Smooth muscle cell (in vitro differentiated cells): ENCODE measurements at regions not wholly inside any gene's neighbourhood (a gene's known extent, or its start where the extent isn't known, plus 50 kb on each side); places are given as distances from the start of the nearest gene placed in this dataset.

Experiments
- DNase-seq: peaks from one replicate; lab custom pipeline; 2025; ENCODE audit not compliant: unreplicated experiment; lab: John Stamatoyannopoulos, UW
- H2AFZ ChIP-seq: fragments of 200-600 bp; sonication (generic); 2 replicates; pipeline ENCODE4 v1.6.0; 2016; ENCODE audit warnings: antibody characterized with exemption, low read depth, mild to moderate bottlenecking
- H3F3A ChIP-seq: fragments of 200-600 bp; sonication (generic); 2 replicates; pipeline ENCODE4 v1.6.0; 2017; ENCODE audit warnings: antibody characterized with exemption, low read depth
- H3K27ac ChIP-seq: fragments of 200-600 bp; sonication (generic); 2 replicates; pipeline ENCODE4 v1.5.1; 2016; ENCODE audit warnings: low read depth, mild to moderate bottlenecking
- H3K27me3 ChIP-seq: fragments of 200-600 bp; sonication (generic); 2 replicates; pipeline ENCODE4 v1.6.1; 2016; ENCODE audit warnings: low read depth, mild to moderate bottlenecking
- H3K36me3 ChIP-seq: fragments of 200-600 bp; sonication (generic); 2 replicates; pipeline ENCODE4 v1.5.1; 2016; ENCODE audit warnings: low read depth
- H3K4me1 ChIP-seq: fragments of 200-600 bp; sonication (generic); 2 replicates; pipeline ENCODE4 v1.5.1; 2016; ENCODE audit warnings: low read depth
- H3K4me2 ChIP-seq: fragments of 200-600 bp; sonication (generic); 2 replicates; pipeline ENCODE4 v1.6.0; 2016; ENCODE audit warnings: mild to moderate bottlenecking
- H3K4me3 ChIP-seq: fragments of 200-600 bp; sonication (generic); 2 replicates; pipeline ENCODE4 v1.5.1; 2016; ENCODE audit warnings: mild to moderate bottlenecking
- H3K79me2 ChIP-seq: fragments of 200-600 bp; sonication (generic); 2 replicates; pipeline ENCODE4 v1.6.0; 2016; ENCODE audit warnings: low read depth, mild to moderate bottlenecking
- H3K9ac ChIP-seq: fragments of 200-600 bp; sonication (generic); 2 replicates; pipeline ENCODE4 v1.6.0; 2016; ENCODE audit warnings: low read depth
- H3K9me3 ChIP-seq: fragments of 200-600 bp; sonication (generic); replicated peaks from 2 replicates; pipeline ENCODE4 v1.5.1; 2016; ENCODE audit warnings: low read depth
- H4K20me1 ChIP-seq: fragments of 200-600 bp; sonication (generic); 2 replicates; pipeline ENCODE4 v1.6.0; 2016; ENCODE audit warnings: low read depth
- WGBS: methylation state at CpG from one replicate; pipeline ENCODE4 v1.1.7; 2016; ENCODE audit warnings: low lambda C conversion rate; 5-methylcytosine and 5-hydroxymethylcytosine counted together
- TF ChIP-seq, protein P1 (sequence below): fragments of 200-600 bp; sonication (generic); IDR thresholded peaks from 2 replicates; pipeline ENCODE4 v1.5.1; 2017; ENCODE audit warnings: borderline replicate concordance, mild to moderate bottlenecking, antibody characterized with exemption; ENCODE audit not compliant: insufficient read depth, poor library complexity, severe bottlenecking

DNA sequence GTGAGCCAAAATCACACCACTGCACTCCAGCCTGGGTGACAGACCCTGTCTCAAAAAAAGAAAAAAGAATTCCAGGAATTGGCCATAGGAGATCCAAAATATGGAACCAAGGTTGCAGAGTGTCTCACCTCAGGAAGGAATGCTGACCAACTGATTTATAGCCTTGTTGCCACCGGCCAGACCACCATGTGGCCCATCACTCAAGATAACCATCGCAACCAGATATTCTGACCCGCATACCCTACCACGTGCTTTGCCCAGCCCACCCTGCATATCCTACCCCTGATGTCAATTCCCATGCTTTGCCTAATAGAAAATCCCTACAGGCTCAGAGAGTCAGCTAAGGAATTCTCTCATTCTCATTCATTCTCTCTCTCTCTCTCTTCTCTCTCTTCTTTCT is 95.1 kb upstream of the DOCK9 start:
- Histone ChIP-seq H3K4me3 (no peak overlapping the region), H3K27ac (no peak overlapping the region), H4K20me1 (peaks cover 4% of the 10 kb centered on the region), H2AFZ (no peak overlapping the region), H3K27me3 (no peaks in the 10 kb centered on the region), H3K4me1 (no peaks in the 10 kb centered on the region), H3K4me2 (no peak overlapping the region), H3K9ac (no peak overlapping the region), H3F3A (no peaks in the 10 kb centered on the region), H3K36me3 (no peaks in the 10 kb centered on the region), H3K9me3 (peaks cover 5% of the 10 kb centered on the region), H3K79me2 (peaks cover 6% of the 10 kb centered on the region)
- DNase-seq: no peak
- 53% methylated on average over 4 of the region's 4 CpGs for WGBS
- TF ChIP-seq, protein P1, sequence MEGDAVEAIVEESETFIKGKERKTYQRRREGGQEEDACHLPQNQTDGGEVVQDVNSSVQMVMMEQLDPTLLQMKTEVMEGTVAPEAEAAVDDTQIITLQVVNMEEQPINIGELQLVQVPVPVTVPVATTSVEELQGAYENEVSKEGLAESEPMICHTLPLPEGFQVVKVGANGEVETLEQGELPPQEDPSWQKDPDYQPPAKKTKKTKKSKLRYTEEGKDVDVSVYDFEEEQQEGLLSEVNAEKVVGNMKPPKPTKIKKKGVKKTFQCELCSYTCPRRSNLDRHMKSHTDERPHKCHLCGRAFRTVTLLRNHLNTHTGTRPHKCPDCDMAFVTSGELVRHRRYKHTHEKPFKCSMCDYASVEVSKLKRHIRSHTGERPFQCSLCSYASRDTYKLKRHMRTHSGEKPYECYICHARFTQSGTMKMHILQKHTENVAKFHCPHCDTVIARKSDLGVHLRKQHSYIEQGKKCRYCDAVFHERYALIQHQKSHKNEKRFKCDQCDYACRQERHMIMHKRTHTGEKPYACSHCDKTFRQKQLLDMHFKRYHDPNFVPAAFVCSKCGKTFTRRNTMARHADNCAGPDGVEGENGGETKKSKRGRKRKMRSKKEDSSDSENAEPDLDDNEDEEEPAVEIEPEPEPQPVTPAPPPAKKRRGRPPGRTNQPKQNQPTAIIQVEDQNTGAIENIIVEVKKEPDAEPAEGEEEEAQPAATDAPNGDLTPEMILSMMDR: no peak

DNA sequence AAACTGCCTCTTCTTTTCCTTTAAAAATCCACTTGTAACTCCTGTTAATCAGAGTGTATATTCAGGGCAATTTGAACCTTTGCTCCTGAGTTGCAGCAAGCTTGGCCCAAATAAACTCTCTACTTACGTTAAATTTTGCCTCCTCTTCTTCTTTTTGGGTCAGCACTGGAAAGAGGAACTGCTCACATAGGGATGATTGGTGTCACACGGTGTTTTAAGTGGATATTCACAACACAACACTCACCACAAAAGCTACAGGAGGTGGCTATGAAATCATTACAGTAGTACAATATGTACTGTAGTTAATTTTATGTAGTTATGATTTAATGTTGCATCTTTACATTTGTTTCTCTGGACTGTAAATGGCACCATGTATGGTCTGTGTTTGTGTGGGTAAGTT is 96.8 kb upstream of the DOCK9 start:
- Histone ChIP-seq H3K27me3 (no peaks in the 10 kb centered on the region), H3F3A (no peaks in the 10 kb centered on the region), H3K79me2 (peaks cover 6% of the 10 kb centered on the region), H4K20me1 (peaks cover 4% of the 10 kb centered on the region), H3K9ac (no peak overlapping the region), H2AFZ (no peak overlapping the region), H3K4me3 (no peak overlapping the region), H3K4me2 (no peak overlapping the region), H3K9me3 (peaks cover 5% of the 10 kb centered on the region), H3K27ac (no peak overlapping the region), H3K36me3 (no peaks in the 10 kb centered on the region), H3K4me1 (no peaks in the 10 kb centered on the region)
- DNase-seq: no peak
- TF ChIP-seq, protein P1: no peak
- 84% methylated on average over 2 of the region's 2 CpGs for WGBS

DNA sequence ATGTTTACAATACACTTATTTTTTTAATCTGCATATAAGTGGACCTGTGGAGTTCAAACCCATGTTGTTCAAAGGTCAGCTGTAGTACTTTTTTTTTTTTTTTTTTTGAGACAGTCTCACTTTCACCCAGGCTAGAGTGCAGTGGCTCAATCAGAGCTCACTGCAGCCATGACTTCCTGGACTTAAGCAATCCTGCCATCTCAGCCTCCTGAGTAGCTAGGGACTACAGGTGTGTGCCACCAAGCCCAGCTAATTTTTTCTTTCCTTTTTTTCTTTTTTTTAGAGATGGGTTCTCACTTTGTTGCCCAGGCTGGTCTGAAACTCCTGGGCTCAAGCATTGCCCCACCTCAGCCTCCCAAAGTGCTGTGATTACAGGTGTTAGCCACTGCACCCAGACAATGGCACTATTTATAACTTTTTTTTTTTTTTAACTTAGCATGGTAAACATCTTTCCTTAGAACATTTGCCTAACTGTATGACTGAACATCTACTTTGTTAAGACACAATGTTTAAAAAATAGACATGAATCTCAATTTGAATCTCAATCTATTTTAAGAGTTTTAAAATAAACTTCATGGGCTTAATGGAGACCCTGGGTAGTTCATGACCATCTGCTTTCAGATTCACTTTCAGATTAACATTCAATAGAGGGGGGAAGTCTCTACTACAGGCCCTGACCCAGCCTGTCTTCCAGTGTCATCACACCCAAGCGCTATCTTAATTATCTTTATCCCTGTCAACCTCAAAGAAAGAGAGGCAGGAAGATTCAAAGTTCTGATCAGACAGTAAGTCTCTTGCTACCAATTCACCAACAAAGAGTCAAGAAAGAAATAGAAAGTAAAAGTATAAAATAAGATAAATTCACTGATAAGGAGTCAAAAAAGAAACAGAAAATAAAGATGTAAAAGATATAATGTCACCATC is 97.7 kb upstream of the DOCK9 start:
- H3K36me3 ChIP-seq: no peaks in the 10 kb centered on the region

More for the DNA sequence above, 97.7 kb upstream of the DOCK9 start:
- Histone ChIP-seq H3K4me3 (no peak overlapping the region), H3K79me2 (peaks cover 6% of the 10 kb centered on the region), H3K4me1 (no peaks in the 10 kb centered on the region), H3K9ac (no peak overlapping the region), H3K27me3 (no peaks in the 10 kb centered on the region), H3F3A (no peaks in the 10 kb centered on the region), H3K27ac (no peak overlapping the region), H4K20me1 (peaks cover 4% of the 10 kb centered on the region), H3K4me2 (no peak overlapping the region), H2AFZ (no peak overlapping the region), H3K9me3 (peaks cover 5% of the 10 kb centered on the region)
- WGBS: 93% methylated on average over 1 of the region's 1 CpG
- no peak for DNase-seq
- TF ChIP-seq, protein P1: no peak
